HG02798 (cell line): ENCODE measurements at regions not wholly inside any gene's neighbourhood (a gene's known extent, or its start where the extent isn't known, plus 50 kb on each side); places are given as distances from the start of the nearest gene placed in this dataset.
A peak's percentile ranks its signal among the peaks of the same experiment; 100 is the strongest.
"Not testable (repeated sequence)": the region's sequence is repeated elsewhere in the genome, so short reads cannot be mapped to it uniquely, and the experiment has no call there.

ENCODE experiments used
- ATAC-seq: cut with Tn5 transposase; IDR thresholded peaks from one replicate; pipeline ENCODE4 v1.9.1; 2021; ENCODE audit warnings: mild to moderate bottlenecking; ENCODE audit not compliant: unreplicated experiment, poor library complexity

- no peak for ATAC-seq
Measured at GRCh38 chr4:143819029-143819428, 86.3 kb downstream of the GYPE start.

- ATAC-seq, result not testable (repeated sequence)
Measured at GRCh38 chr4:143817866-143818265, 87.5 kb downstream of the GYPE start.

- ATAC-seq, result not testable (repeated sequence)
Measured at GRCh38 chr4:143815375-143815774, 90.0 kb downstream of the GYPE start.

- ATAC-seq, result not testable (repeated sequence)
Measured at GRCh38 chr4:143813431-143814154, 91.8 kb downstream of the GYPE start.

- ATAC-seq, result not testable (repeated sequence)
Measured at GRCh38 chr4:143791693-143792092, 91.2 kb upstream of the FREM3 start.

GRCh38 chr4:143790425-143790824, 90.0 kb upstream of the FREM3 start:
- ATAC-seq, result not testable (repeated sequence)

GRCh38 chr4:143789618-143790017, 89.1 kb upstream of the FREM3 start:
- not testable (repeated sequence) for ATAC-seq

GRCh38 chr4:143784567-143784966, 84.1 kb upstream of the FREM3 start:
- ATAC-seq, result no peak

- no peak for ATAC-seq
Measured at GRCh38 chr4:143782521-143782920, 82.0 kb upstream of the FREM3 start.

GRCh38 chr4:143773998-143774895, 73.8 kb upstream of the FREM3 start:
- peak; percentile 100 for ATAC-seq

- no peak for ATAC-seq
Measured at GRCh38 chr4:143771269-143771668, 70.8 kb upstream of the FREM3 start.

GRCh38 chr4:143768007-143768591, 67.6 kb upstream of the FREM3 start:
- no peak for ATAC-seq

GRCh38 chr4:143763587-143763986, 63.1 kb upstream of the FREM3 start:
- ATAC-seq, result no peak

GRCh38 chr4:143762511-143762910, 62.0 kb upstream of the FREM3 start:
- ATAC-seq, result no peak
